Hematopoietic multipotent progenitor cell treated with erythropoietin and hydrocortisone succinate and interleukin-3 and kit ligand, for 15 days (in vitro differentiated cells): ENCODE measurements at regions not wholly inside any gene's neighbourhood (a gene's known extent, or its start where the extent isn't known, plus 50 kb on each side); places are given as distances from the start of the nearest gene placed in this dataset.

Experiments used
- DNase-seq: peaks from one replicate; pipeline ENCODE4 v3.0.0-alpha.2; 2015; ENCODE audit warnings: low spot score

GRCh38 chr5:31098811-31099210 is 94.7 kb upstream of the CDH6 start:
- no peak for DNase-seq

- DNase-seq, result no peak
Observed at GRCh38 chr5:31097851-31098250, 95.6 kb upstream of the CDH6 start.

- DNase-seq, result no peak
Observed at GRCh38 chr5:31096238-31096865, 97.1 kb upstream of the CDH6 start.

DNA sequence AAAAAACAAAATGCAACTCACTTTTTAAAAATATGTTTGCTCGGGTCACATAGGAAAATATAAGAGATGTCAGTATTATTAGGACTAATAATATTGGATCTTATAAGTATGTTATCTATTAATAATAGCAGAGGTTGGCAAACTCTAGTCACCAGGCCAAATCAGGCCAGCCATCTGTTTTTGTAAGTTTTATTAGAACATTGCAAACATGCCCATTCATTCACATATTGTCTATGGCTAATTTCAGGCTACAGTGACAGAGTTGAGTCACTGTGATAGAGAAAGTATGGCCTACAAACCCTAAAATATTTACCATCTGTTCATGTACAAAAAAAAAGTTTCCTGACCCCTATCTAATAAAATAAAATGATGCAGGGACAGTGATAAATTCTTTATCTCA is 97.7 kb upstream of the CDH6 start:
- DNase-seq, result no peak

DNA sequence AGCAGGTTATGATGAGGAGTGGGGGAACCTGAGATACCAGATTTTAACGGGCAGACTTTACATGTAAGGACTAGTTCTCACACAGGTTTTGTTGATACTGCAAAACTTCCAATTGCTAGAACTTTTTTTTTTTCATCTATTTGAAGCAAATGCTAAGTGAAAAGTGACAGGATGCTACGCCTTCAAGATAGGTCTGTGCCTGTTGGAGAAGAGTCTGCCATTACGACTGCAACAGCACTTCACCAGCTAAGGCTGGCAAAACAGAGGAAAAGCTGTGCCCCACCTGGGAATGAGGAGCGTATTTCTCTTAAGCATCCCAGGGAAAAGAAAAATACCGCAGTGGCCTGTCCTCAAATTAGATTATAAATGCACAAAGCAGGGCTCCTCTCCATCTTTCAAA is 102.0 kb upstream of the CDH6 start:
- DNase-seq, result no peak

DNA sequence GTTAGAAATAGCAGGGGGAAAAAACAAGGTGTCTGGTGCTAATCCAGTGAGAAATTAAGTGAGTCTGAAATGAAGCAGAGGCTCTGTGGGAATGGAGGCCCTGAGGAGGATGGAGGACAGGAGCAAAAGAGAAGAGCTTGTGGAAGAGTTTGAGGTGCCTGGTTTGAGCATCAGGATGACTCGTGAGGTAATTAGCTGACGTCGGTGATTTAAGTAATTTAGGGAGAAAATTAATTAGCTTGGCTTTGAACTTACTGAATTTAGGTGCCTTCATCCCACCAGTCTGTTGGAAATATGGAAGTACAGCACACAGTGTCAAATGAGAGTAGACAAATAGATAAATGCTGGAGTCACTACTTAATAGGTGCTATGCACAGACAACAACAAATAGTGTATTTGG is 103.0 kb upstream of the CDH6 start:
- no peak for DNase-seq

DNA sequence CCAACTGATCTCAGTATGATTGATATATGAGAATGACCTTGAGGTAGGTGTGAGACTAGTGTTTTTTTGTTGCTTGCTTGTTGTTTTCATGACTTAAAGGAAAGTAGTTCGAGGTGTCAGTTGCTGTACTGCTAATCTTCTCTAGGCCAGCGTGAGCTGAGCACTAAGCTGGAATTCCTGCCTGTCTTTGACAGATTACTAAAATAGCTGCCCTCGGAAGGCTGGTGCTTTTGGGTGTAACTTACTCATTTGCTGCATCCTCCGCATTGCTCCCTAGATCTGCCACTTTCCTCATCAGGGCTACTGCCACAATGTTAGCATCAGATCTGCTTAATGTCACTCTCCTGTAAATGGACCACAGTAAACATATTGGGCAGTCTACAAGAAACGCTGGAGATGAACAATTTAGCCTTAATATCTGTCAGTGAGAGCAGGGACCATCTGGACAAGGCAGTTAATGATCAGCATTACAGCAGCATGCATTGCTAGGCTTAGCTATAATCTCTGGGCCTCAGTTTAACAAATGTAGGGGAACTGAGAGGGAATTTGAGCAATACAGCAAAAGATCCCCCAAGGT is 106.6 kb upstream of the CDH6 start:
- no peak for DNase-seq

DNA sequence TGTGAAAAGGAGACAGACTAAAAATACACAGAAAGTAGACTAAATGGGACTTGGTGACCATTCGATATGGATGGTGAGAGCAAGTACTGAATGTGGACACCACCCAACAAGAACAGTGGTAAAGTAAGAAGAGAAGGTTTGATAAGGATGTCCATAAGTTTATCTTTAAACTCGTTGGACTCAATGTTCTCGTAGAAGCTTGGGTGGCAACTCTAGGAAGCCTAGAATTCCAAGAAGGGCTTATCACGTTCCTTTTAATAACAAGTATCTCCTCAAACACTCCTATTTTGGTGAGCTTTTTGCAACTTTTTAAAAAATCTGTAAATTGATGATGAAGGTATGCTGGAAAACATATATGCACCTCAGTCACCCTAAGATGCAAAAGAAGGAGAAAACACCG is 108.6 kb upstream of the CDH6 start:
- no peak for DNase-seq

- no peak for DNase-seq
Observed at GRCh38 chr5:31083364-31083763, 110.1 kb upstream of the CDH6 start.

DNA sequence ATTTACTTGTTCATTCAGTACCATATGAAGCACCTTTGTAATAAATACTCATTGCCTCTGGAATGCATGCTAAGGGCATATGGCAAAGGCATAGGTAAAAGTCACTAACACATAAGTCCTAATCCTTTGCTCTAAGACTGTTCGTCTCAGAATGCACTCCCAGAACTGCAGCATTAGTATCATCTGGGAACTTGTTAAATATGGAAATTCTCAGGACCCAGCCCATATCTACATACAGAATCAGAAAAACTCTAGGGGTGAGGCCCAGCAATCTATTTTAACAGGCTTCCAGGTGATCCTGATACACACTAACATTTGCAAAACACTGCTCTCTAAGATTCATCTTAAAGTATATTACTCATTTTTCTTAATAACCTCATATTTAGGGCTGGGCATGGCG is 113.8 kb upstream of the CDH6 start:
- DNase-seq, result no peak

DNA sequence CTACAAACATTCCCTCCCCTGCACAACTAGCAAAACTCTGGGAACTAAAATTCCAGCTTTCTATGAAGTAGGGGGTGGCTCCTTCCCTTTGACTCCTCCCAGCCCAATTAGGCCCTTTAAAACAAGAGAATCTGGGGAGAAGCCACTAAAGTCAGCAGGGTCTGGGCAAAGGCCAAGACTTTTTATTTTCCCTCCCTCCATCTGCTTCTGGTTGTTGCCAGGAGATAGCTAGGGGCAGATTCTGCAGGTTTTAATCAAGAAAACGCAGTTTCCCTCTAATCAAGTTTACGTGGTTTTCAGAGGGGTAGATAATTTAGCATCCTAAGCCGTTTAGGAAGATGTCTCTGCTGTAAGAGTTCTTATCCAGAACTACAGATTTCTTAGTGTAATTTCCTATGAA is 114.5 kb upstream of the CDH6 start:
- no peak for DNase-seq

GRCh38 chr5:31075981-31076380 is 117.5 kb upstream of the CDH6 start:
- no peak for DNase-seq

DNA sequence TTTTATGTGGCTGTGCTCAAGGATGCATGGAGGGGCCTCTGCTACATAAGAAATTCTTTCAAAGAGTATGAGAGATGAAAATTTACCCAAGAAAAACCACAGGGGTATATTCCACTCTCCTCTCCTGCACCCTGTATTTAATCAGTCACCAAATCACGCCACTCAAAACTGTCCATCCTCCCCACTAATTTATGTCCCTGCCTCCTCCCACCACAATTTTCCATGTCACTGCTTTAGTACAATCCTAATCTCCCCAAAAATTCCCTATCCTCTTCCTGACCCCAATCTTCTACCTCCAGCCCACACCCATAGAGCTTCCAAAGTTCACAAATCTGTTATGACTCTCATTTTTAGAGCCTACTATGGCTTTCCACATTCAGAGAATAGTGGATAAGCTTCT is 125.2 kb upstream of the CDH6 start:
- DNase-seq, result no peak

- no peak for DNase-seq
Observed at GRCh38 chr5:31066655-31067328, 126.7 kb upstream of the CDH6 start.

GRCh38 chr5:31064215-31064614 is 129.3 kb upstream of the CDH6 start:
- no peak for DNase-seq

DNA sequence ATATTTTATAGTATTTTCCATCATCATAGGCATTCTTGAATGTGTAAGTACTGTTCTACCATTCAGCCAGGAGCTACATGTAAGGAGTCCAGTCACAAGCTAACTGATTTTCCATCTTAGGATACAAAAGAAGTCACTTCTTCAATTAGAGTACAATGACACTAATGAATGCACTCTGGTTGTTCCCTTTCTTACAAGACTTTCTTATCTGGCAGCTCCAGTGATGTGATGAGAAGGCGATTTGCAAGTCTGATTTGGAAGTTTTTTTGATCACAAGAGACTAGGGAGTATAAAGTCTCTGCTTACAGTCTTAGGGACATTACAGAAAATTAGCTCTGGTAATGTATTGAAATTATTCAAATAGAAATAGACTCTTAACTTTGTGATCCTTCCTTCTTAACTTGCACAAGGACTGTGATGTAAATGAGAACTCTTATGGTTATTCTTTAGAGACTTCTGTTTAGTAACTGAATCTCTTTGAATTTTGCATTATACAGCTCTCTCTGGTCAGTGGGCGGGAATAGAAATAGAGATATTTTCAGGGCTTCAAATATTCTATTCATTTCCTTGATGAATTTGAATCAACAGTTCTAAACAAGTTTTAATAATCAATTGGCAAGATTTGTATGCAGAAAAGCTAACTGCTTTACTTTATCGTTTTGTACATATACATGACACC is 130.4 kb upstream of the CDH6 start:
- no peak for DNase-seq

GRCh38 chr5:31059889-31060288 is 133.6 kb upstream of the CDH6 start:
- no peak for DNase-seq

DNA sequence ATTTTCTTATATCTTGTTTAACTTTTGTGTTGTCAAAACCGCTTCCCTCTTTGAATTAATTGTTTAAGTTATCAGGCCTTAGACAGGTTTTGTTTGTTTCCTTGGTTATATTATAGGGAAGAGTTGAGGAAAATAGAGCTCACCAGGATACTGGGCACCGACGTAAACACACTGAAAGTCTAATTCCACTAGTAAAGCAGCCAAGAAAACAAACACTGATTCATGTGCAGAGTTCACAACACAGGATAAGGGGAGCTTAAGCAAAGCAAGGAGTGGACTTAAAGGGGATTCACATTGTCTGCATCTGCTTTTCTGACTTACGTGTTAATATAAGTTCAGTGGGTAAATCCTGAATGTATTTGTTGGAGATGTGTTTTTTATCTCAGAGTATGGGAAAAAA is 139.0 kb upstream of the CDH6 start:
- DNase-seq, result no peak

DNA sequence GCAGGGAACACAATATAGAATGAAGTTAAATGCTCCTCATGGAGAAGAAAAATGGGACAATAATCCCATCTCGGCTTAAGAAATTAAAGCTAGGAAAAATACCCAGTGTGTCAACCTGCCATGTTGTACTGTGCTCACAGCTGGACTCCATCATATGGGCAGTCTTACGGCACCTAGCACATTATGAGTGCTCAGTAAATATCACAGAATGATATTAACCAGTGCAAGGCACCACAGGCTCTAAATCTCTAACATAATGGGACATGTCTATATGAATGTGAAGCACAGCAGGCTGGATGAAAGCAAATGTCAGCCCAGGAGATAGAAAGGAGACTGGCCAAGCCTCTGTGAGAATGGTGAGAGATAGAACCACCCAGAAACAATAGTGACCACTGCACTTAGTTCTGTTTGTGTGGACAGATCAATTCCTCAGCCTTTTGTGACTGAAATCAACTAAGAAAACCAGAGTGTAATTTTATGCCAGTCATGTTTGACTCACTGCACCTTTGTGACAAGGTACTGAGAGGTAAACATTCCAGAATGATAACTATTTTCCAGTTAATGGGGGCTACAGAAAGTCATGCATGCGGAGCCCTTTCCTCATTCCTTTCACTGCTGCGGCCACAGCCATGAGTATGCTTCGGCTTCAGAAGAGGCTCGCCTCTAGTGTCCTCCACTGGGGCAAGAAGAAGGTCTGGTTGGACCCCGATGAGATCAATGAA is 140.4 kb upstream of the CDH6 start:
- no peak for DNase-seq

- no peak for DNase-seq
Observed at GRCh38 chr5:31051316-31051715, 142.2 kb upstream of the CDH6 start.

GRCh38 chr5:31049936-31050704 is 143.4 kb upstream of the CDH6 start:
- no peak for DNase-seq

GRCh38 chr5:31049461-31049860 is 144.0 kb upstream of the CDH6 start:
- no peak for DNase-seq
